GM12878 (cell line): ENCODE measurements at regions not wholly inside any gene's neighbourhood (a gene's known extent, or its start where the extent isn't known, plus 50 kb on each side); places are given as distances from the start of the nearest gene placed in this dataset.

ENCODE experiments used
- ATAC-seq: fragments of 200-7000 bp; cut with Tn5 transposase; 3 replicates; pipeline ENCODE4 v1.9.1; 2020; ENCODE audit warnings: mild to moderate bottlenecking, moderate library complexity
- BruUV-seq: library from RNA; stranded (reverse); fragments of 400-500 nt; replicated peaks from 2 replicates; lab custom pipeline; 2021; lab: Mats Ljungman, UMichigan
- CTCF ChIA-PET: fragments of 300-600 bp; sonication (Branson Sonifier 250); formaldehyde crosslinking; extraction: SDS; loops from one replicate; lab custom pipeline; 2021; ENCODE audit warnings: inconsistent platforms; lab: Yijun Ruan, JAX
- POLR2A ChIA-PET: fragments of 350-600 bp; formaldehyde crosslinking; extraction: SDS; loops from one replicate; lab custom pipeline; 2021; ENCODE audit warnings: inconsistent platforms; lab: Charles Lee
- RAD21 ChIA-PET: fragments of 300-600 bp; sonication (Branson Sonifier 250); formaldehyde crosslinking; loops from one replicate; lab custom pipeline; 2023; ENCODE audit warnings: antibody characterized with exemption; ENCODE audit not compliant: unreplicated experiment; lab: Charles Lee
- SMC1A ChIA-PET: fragments of 300-600 bp; sonication (Branson Sonifier 250); formaldehyde crosslinking; loops from one replicate; lab custom pipeline; 2023; ENCODE audit not compliant: unreplicated experiment, uncharacterized antibody; lab: Charles Lee
- DNase-seq: peaks from one replicate; pipeline ENCODE4 v3.0.0-alpha.2; 2011; ENCODE audit warnings: low read depth, low spot score
- FAIRE-seq: peaks from 3 replicates; lab custom pipeline; 2011; peaks lifted over from hg19 to GRCh38; lab: Jason Lieb, UNC
- H2AFZ ChIP-seq: 2 replicates; pipeline ENCODE4 v1.6.0; 2011; ENCODE audit warnings: low read depth, low read length, control low read depth; ENCODE audit not compliant: control insufficient read depth
- H3K27ac ChIP-seq: 2 replicates; pipeline ENCODE4 v1.5.1; 2011; ENCODE audit warnings: control low read depth; ENCODE audit not compliant: control insufficient read depth, insufficient read depth
- H3K27me3 ChIP-seq, 2 experiments: replicated peaks in 1 of 2; 2 replicates each; pipeline versions ENCODE4 v1.6.0 to v1.6.1; 2011; ENCODE audit warnings: low read length in 1 of 2; ENCODE audit not compliant: control insufficient read depth in 2 of 2, insufficient read depth in 2 of 2
- H3K36me3 ChIP-seq, 2 experiments: 2 replicates each; pipeline ENCODE4 v1.5.1; 2011; ENCODE audit warnings: low read length in 1 of 2; ENCODE audit not compliant: control insufficient read depth in 2 of 2, insufficient read depth in 2 of 2
- H3K4me1 ChIP-seq: 2 replicates; pipeline ENCODE4 v1.6.1; 2011; ENCODE audit warnings: mild to moderate bottlenecking, low read length, moderate library complexity, mixed read lengths; ENCODE audit not compliant: control insufficient read depth, insufficient read depth
- H3K4me2 ChIP-seq: 2 replicates; pipeline ENCODE4 v1.6.0; 2011; ENCODE audit warnings: control low read depth; ENCODE audit not compliant: control insufficient read depth, insufficient read depth
- H3K4me3 ChIP-seq: fragments of 200-600 bp; sonication (generic); 2 replicates; pipeline ENCODE4 v1.5.1; 2016
- H3K79me2 ChIP-seq: 2 replicates; pipeline ENCODE4 v1.6.0; 2011; ENCODE audit warnings: low read length; ENCODE audit not compliant: control insufficient read depth, insufficient read depth
- H3K9ac ChIP-seq: 2 replicates; pipeline ENCODE4 v1.8.0; 2011; ENCODE audit warnings: low read length, control low read depth, mixed read lengths; ENCODE audit not compliant: control insufficient read depth, insufficient read depth
- H3K9me3 ChIP-seq: replicated peaks from 3 replicates; pipeline ENCODE4 v1.5.1; 2011; ENCODE audit warnings: mild to moderate bottlenecking, low read length; ENCODE audit not compliant: control insufficient read depth, insufficient read depth
- H4K20me1 ChIP-seq: 2 replicates; pipeline ENCODE4 v1.6.0; 2011; ENCODE audit not compliant: control insufficient read depth, insufficient read depth
- CBX3 ChIP-seq: fragments of 200-600 bp; sonication (generic); IDR thresholded peaks from 2 replicates; pipeline ENCODE4 v1.6.1; 2016; ENCODE audit warnings: low read depth, borderline replicate concordance
- EZH2 ChIP-seq: IDR thresholded peaks from 2 replicates; pipeline ENCODE4 v1.6.1; 2012; ENCODE audit warnings: low read depth, mild to moderate bottlenecking, control low read depth, inconsistent platforms, low read length, borderline replicate concordance; ENCODE audit not compliant: control insufficient read depth
- IKZF1 ChIP-seq: fragments of 450-650 bp; conservative IDR thresholded peaks from 2 replicates; pipeline ENCODE4 v1.6.1; 2017; ENCODE audit warnings: antibody characterized with exemption, mild to moderate bottlenecking
- NFXL1 ChIP-seq: fragments of 450-650 bp; IDR thresholded peaks from 2 replicates; pipeline ENCODE4 v1.6.1; 2017; ENCODE audit warnings: antibody characterized with exemption, mild to moderate bottlenecking, borderline replicate concordance
- NRF1 ChIP-seq: conservative IDR thresholded peaks from 2 replicates; pipeline ENCODE4 v1.6.1; 2011; ENCODE audit warnings: mild to moderate bottlenecking, low read depth, low read length, improper control_type of control experiment
- RAD51 ChIP-seq: fragments of 450-650 bp; IDR thresholded peaks from 2 replicates; pipeline ENCODE4 v1.6.1; 2016; ENCODE audit warnings: moderate library complexity, mild to moderate bottlenecking, inconsistent platforms
- RCOR1 ChIP-seq: conservative IDR thresholded peaks from 2 replicates; pipeline ENCODE4 v1.6.1; 2012; ENCODE audit warnings: low read depth, low read length, improper control_type of control experiment
- SIN3A ChIP-seq: IDR thresholded peaks from 2 replicates; pipeline ENCODE4 v1.6.1; 2012; ENCODE audit warnings: low read depth, low read length, improper control_type of control experiment
- SRF ChIP-seq, 2 experiments: IDR thresholded peaks; 2 replicates each; pipeline ENCODE4 v1.6.1; 2011; ENCODE audit warnings: low read depth in 2 of 2, low read length in 2 of 2, mild to moderate bottlenecking in 1 of 2, moderate library complexity in 1 of 2
- TCF3 ChIP-seq: IDR thresholded peaks from 2 replicates; pipeline ENCODE4 v1.6.1; 2012; ENCODE audit warnings: low read depth, mild to moderate bottlenecking, low read length, borderline replicate concordance; ENCODE audit not compliant: insufficient read depth
- ZNF384 ChIP-seq: IDR thresholded peaks from 2 replicates; pipeline ENCODE4 v1.6.1; 2012; ENCODE audit warnings: low read depth, mild to moderate bottlenecking, low read length, improper control_type of control experiment, borderline replicate concordance
- WGBS: methylation state at CpG from one replicate; pipeline ENCODE4 v1.1.6; 2016; ENCODE audit warnings: low lambda C conversion rate; ENCODE audit not compliant: insufficient replicate concordance, insufficient coverage; ENCODE audit errors: missing lambda C conversion rate; 5-methylcytosine and 5-hydroxymethylcytosine counted together
- in situ Hi-C: fragments of 300-500 bp; cut with MboI; formaldehyde crosslinking; loops from 9 replicates; pipeline ENCODE4 v1.14.3; 2018; ENCODE audit warnings: mixed read lengths
- intact Hi-C: fragments of 100-400 bp; cut with micrococcal nuclease; formaldehyde crosslinking; loops from one replicate; pipeline ENCODE4 v1.14.2; 2022; ENCODE audit not compliant: unreplicated experiment
- TF ChIP-seq, protein P1 (sequence below): fragments of 450-650 bp; formaldehyde crosslinking; IDR thresholded peaks from 2 replicates; pipeline ENCODE4 v1.4.0; 2020; ENCODE audit warnings: mild to moderate bottlenecking, moderate library complexity
- TF ChIP-seq, protein P2 (sequence below): IDR thresholded peaks from 2 replicates; pipeline ENCODE4 v1.6.1; 2012; ENCODE audit warnings: mild to moderate bottlenecking, low read depth, low read length

DNA sequence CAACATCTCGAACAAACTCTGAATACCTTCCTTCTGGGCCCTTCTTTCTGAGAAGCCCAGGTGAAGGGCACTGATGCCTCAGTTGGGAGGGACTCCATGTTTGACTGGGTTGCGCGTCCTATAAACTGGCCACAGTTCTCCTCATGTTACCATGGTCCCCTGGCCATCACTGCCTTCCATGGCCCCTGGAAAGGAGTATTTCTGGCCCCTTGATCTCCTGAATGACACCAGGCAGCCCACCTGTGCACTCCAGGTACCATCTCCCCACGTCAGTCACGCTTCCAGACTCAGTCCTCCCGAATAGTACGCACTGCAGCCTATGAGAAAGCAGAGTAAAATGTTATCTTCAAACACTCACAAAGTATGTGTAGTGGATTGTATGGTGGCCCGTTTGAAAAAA is 73.9 kb downstream of the ACKR3 start:
- H3K79me2 ChIP-seq = no peaks in the 10 kb centered on the region
- no peaks in the 10 kb centered on the region; the same call in 1 of the 2 replicates for H3K4me1 ChIP-seq
- H3K27ac ChIP-seq = no peak overlapping the region
- in situ Hi-C loops = no loop called here
- ATAC-seq = no peak
- 0 out of 4 replicates have a peak, but pooled peaks cover 0 to 1% of the 10 kb centered on the region in 2 experiments for H3K27me3 ChIP-seq
- H2AFZ ChIP-seq = no peak overlapping the region
- POLR2A ChIA-PET = no interaction called here
- no peak for TF ChIP-seq IKZF1
- no peak for TF ChIP-seq CBX3
- TF ChIP-seq ZNF384 = no peak
- no peak for TF ChIP-seq SRF (IDR thresholded peaks at IDR 0.05; ENCODE audit: low read depth in 2 of 2, low read length in 2 of 2)
- no peak for TF ChIP-seq TCF3
- TF ChIP-seq EZH2 = no peak
- no peak for TF ChIP-seq NFXL1
- no peak for TF ChIP-seq NRF1
- TF ChIP-seq RAD51 = no peak
- TF ChIP-seq, protein P1, sequence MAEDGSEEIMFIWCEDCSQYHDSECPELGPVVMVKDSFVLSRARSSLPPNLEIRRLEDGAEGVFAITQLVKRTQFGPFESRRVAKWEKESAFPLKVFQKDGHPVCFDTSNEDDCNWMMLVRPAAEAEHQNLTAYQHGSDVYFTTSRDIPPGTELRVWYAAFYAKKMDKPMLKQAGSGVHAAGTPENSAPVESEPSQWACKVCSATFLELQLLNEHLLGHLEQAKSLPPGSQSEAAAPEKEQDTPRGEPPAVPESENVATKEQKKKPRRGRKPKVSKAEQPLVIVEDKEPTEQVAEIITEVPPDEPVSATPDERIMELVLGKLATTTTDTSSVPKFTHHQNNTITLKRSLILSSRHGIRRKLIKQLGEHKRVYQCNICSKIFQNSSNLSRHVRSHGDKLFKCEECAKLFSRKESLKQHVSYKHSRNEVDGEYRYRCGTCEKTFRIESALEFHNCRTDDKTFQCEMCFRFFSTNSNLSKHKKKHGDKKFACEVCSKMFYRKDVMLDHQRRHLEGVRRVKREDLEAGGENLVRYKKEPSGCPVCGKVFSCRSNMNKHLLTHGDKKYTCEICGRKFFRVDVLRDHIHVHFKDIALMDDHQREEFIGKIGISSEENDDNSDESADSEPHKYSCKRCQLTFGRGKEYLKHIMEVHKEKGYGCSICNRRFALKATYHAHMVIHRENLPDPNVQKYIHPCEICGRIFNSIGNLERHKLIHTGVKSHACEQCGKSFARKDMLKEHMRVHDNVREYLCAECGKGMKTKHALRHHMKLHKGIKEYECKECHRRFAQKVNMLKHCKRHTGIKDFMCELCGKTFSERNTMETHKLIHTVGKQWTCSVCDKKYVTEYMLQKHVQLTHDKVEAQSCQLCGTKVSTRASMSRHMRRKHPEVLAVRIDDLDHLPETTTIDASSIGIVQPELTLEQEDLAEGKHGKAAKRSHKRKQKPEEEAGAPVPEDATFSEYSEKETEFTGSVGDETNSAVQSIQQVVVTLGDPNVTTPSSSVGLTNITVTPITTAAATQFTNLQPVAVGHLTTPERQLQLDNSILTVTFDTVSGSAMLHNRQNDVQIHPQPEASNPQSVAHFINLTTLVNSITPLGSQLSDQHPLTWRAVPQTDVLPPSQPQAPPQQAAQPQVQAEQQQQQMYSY (CRISPR knock-in tag) = no peak
- TF ChIP-seq SIN3A = no peak
- no peak for TF ChIP-seq RCOR1
- TF ChIP-seq, protein P2, sequence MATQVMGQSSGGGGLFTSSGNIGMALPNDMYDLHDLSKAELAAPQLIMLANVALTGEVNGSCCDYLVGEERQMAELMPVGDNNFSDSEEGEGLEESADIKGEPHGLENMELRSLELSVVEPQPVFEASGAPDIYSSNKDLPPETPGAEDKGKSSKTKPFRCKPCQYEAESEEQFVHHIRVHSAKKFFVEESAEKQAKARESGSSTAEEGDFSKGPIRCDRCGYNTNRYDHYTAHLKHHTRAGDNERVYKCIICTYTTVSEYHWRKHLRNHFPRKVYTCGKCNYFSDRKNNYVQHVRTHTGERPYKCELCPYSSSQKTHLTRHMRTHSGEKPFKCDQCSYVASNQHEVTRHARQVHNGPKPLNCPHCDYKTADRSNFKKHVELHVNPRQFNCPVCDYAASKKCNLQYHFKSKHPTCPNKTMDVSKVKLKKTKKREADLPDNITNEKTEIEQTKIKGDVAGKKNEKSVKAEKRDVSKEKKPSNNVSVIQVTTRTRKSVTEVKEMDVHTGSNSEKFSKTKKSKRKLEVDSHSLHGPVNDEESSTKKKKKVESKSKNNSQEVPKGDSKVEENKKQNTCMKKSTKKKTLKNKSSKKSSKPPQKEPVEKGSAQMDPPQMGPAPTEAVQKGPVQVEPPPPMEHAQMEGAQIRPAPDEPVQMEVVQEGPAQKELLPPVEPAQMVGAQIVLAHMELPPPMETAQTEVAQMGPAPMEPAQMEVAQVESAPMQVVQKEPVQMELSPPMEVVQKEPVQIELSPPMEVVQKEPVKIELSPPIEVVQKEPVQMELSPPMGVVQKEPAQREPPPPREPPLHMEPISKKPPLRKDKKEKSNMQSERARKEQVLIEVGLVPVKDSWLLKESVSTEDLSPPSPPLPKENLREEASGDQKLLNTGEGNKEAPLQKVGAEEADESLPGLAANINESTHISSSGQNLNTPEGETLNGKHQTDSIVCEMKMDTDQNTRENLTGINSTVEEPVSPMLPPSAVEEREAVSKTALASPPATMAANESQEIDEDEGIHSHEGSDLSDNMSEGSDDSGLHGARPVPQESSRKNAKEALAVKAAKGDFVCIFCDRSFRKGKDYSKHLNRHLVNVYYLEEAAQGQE = no peak
- TF ChIP-seq, all 136 proteins: peak for 0
- CTCF ChIA-PET = no interaction called here
- Histone ChIP-seq H3K4me2 (no peak overlapping the region), H3K4me3 (no peak overlapping the region), H3K36me3 (no peaks in the 10 kb centered on the region), H3K9me3 (no peaks in the 10 kb centered on the region; the same call in 1 of the 3 replicates), H3K9ac (no peak overlapping the region), H4K20me1 (no peaks in the 10 kb centered on the region)
- intact Hi-C loops = no loop called here
- FAIRE-seq (no peak), DNase-seq (no peak)
- BruUV-seq = no TSS peak
- 38% methylated on average over 8 of the region's 8 CpGs for WGBS
- RAD21 ChIA-PET = no interaction called here
- SMC1A ChIA-PET = no interaction called here
